Fibroblast of skin of right quadriceps (primary cell): ENCODE measurements at regions not wholly inside any gene's neighbourhood (a gene's known extent, or its start where the extent isn't known, plus 50 kb on each side); places are given as distances from the start of the nearest gene placed in this dataset.

Experiments
- DNase-seq: peaks from one replicate; pipeline ENCODE4 v3.0.0-alpha.2; 2013

- DNase-seq, result peak; percentile 31
Measured at GRCh38 chr14:60349663-60350365, 100.8 kb downstream of the PPM1A start.

- DNase-seq, result no peak
Measured at GRCh38 chr14:60350366-60350720, 101.3 kb downstream of the PPM1A start.

GRCh38 chr14:60353420-60353819, 104.4 kb downstream of the PPM1A start:
- DNase-seq, result no peak

GRCh38 chr14:60355768-60356167, 106.7 kb downstream of the PPM1A start:
- DNase-seq, result no peak

DNA sequence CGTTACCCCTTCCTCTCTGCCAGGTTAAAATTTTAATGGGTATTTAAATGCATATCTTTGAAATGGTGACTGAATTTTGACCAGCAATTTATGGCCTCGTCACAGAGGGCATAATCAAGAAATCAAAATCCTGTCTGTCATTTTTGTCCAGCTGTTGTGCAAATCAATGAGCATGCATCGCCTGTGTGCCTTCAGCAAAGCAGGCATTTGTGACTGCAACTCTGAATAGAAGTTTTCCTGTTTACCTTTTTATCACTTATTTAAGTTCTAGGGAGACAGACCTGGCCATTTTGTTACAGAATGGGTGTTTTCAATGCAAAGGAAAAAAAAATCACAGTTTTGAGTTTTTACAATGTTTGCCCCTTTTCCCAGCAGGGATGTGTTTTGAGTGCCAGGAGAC, 107.4 kb downstream of the PPM1A start:
- DNase-seq, result no peak

- DNase-seq, result no peak
Measured at GRCh38 chr14:60356906-60357550, 108.0 kb downstream of the PPM1A start.

GRCh38 chr14:60357551-60358149, 108.6 kb downstream of the PPM1A start:
- DNase-seq, result no peak

DNA sequence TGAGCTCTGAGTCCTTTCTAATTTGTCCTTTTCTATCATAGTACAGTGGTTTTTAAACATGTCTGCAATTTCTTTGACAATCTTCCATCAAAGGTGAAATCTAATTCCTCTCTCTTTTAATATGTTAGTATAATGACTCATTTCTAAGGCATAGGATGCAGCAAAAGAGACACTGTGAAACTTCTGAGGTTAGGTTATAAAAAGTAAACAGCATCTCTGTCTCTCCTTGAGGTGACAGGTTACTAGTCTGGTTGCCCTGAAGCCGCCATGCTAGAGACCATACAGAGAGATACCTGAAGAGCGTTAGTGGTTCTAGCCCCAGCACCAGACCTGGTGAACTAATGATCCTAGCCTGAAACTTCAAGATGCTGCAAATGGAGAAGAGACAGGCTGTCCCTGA, 114.3 kb downstream of the PPM1A start:
- DNase-seq, result no peak

DNA sequence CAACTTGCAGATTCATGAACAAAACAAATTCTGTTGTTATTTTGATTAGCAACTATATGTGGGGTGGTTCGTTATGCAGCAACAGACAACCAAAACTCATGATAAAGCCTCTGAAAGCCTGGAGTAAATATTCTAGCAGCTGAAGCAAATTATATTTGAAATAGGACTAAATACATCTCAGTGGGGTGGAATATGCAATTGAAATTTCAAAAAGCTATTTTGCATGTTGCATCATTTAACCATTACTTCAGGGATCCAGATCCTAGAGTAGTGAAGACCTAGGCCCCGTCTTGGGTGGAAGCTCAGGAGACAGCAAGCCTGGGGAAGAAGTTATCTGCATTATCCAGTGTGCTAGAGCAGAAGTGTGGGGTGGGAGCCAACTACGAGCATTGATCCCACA, 114.7 kb downstream of the PPM1A start:
- DNase-seq, result no peak

DNA sequence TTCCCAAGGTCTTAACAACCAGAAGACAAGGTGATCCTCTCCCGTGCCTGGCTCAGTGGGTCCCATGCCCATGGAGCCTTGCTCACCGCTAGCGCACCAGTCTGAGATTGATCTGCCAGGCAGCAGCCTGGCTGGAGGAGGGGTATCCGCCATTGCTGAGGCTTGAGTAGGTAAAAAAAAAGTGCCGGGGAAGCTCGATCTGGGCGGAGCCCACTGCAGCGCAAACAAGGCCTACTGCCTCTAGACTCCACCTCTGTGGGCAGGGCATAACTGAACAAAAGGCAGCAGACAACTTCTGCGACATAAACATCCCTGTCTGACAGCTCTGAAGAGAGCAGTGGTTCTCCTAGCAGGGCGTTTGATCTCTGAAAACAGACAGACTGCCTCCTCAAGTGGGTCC, 104.0 kb downstream of the C14orf39 start:
- DNase-seq, result no peak
